Hematopoietic multipotent progenitor cell treated with erythropoietin and hydrocortisone succinate and interleukin-3 and kit ligand, for 6 days (in vitro differentiated cells): ENCODE measurements at regions not wholly inside any gene's neighbourhood (a gene's known extent, or its start where the extent isn't known, plus 50 kb on each side); places are given as distances from the start of the nearest gene placed in this dataset.
"Not testable (repeated sequence)": the region's sequence is repeated elsewhere in the genome, so short reads cannot be mapped to it uniquely, and the experiment has no call there.

Experiments used
- DNase-seq: peaks from one replicate; pipeline ENCODE4 v3.0.0-alpha.2; 2015

- DNase-seq, result no peak
Observed at GRCh38 chr9:117649126-117649525, 55.1 kb upstream of the TLR4 start.

GRCh38 chr9:117644932-117645636 is 59.1 kb upstream of the TLR4 start:
- peak; percentile 2 for DNase-seq

GRCh38 chr9:117644133-117644931 is 59.9 kb upstream of the TLR4 start:
- DNase-seq, result peak; percentile 77

GRCh38 chr9:117643288-117643654 is 60.9 kb upstream of the TLR4 start:
- no peak for DNase-seq

- not testable (repeated sequence) for DNase-seq
Observed at GRCh38 chr9:117642571-117643287, 61.5 kb upstream of the TLR4 start.

- DNase-seq, result no peak
Observed at GRCh38 chr9:117636681-117637080, 67.5 kb upstream of the TLR4 start.

GRCh38 chr9:117625154-117625553 is 79.0 kb upstream of the TLR4 start:
- no peak for DNase-seq

- DNase-seq, result no peak
Observed at GRCh38 chr9:117624106-117624505, 80.1 kb upstream of the TLR4 start.

GRCh38 chr9:117622347-117622746 is 81.9 kb upstream of the TLR4 start:
- DNase-seq, result no peak

- no peak for DNase-seq
Observed at GRCh38 chr9:117616431-117616831, 87.8 kb upstream of the TLR4 start.

- DNase-seq, result no peak
Observed at GRCh38 chr9:117612317-117612716, 91.9 kb upstream of the TLR4 start.

- no peak for DNase-seq
Observed at GRCh38 chr9:117597977-117598376, 106.2 kb upstream of the TLR4 start.

- no peak for DNase-seq
Observed at GRCh38 chr9:117596678-117597077, 107.5 kb upstream of the TLR4 start.

- DNase-seq, result no peak
Observed at GRCh38 chr9:117595650-117596049, 108.6 kb upstream of the TLR4 start.

- no peak for DNase-seq
Observed at GRCh38 chr9:117587263-117587662, 116.9 kb upstream of the TLR4 start.

- DNase-seq, result no peak
Observed at GRCh38 chr9:117574099-117574498, 130.1 kb upstream of the TLR4 start.

GRCh38 chr9:117564839-117565238 is 139.4 kb upstream of the TLR4 start:
- no peak for DNase-seq

GRCh38 chr9:117561761-117562160 is 142.4 kb upstream of the TLR4 start:
- no peak for DNase-seq

GRCh38 chr9:117555964-117556629 is 141.2 kb upstream of the ASTN2 start:
- DNase-seq, result peak; percentile 67

- no peak for DNase-seq
Observed at GRCh38 chr9:117552811-117553210, 138.0 kb upstream of the ASTN2 start.

- no peak for DNase-seq
Observed at GRCh38 chr9:117551171-117551570, 136.3 kb upstream of the ASTN2 start.

- DNase-seq, result no peak
Observed at GRCh38 chr9:117549444-117549843, 134.6 kb upstream of the ASTN2 start.

GRCh38 chr9:117548556-117548955 is 133.7 kb upstream of the ASTN2 start:
- DNase-seq, result no peak
